GM03348 (cell line): ENCODE measurements at regions not wholly inside any gene's neighbourhood (a gene's known extent, or its start where the extent isn't known, plus 50 kb on each side); places are given as distances from the start of the nearest gene placed in this dataset.
A peak's percentile ranks its signal among the peaks of the same experiment; 100 is the strongest.
"Not testable (repeated sequence)": the region's sequence is repeated elsewhere in the genome, so short reads cannot be mapped to it uniquely, and the experiment has no call there.

Source experiments
- DNase-seq: peaks from one replicate; pipeline ENCODE4 v3.0.0; 2012; ENCODE audit warnings: low spot score

- DNase-seq = peak; percentile 4
Measured at GRCh38 chrX:42290608-42291007, 367.3 kb upstream of the CASK start.

DNA sequence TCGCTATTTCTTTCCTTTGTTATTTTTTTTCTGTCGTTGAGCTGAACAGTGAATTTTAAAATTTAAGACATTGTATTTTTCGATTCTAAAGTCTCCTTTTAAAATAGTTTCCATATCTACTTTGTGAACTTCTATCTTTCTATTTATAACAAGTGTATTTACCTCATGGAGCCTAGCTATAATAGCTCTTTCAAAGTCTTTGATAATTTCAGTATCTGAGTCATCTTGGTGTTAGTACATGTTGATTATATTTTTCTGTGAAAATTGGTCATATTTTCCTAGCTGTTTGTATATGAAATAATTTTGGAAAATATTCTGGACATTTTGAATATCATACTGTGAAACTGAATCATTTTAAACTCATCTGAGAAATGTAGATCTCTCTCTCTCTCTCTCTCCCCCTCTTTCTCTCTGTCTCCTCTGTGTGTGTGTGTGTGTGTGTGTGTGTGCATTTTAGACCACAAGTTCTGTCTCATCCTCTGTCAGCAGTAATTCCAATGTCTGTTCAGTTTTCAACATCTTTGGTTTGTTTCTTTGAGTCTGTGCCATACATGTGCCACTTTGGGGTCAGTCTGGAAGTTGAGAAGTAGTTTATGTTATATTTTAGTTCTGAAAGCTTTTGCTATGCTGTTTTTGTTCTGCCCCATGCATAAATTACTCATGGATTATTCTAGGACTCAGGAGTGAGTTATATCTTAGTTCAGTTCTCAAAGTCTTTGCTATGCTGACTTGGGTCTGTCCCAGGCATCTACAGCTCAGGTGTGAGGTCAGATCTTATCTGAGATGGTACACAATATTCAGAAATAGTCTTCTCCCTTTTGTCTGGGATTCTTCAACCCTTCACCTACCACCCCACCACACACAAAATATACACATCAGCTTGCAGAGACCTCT, 366.4 kb upstream of the CASK start:
- DNase-seq = no peak

DNA sequence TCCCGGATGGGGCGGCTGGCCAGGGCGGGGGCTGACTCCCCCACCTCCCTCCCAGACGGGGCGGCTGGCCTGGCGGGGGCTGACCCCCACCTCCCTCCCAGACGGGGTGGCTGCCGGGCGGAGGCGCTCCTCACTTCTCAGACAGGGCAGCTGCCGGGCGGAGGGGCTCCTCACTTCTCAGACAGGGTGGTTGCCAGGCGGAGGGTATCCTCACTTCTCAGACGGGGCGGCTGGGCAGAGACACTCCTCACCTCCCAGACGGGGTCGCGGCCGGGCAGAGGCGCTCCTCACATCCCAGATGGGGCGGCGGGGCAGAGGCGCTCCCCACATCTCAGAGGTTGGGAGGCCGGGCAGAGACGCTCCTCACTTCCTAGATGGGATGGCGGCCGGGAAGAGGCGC, 362.3 kb upstream of the CASK start:
- DNase-seq = not testable (repeated sequence)

- DNase-seq = no peak
Measured at GRCh38 chrX:42276982-42277690, 353.8 kb upstream of the CASK start.

GRCh38 chrX:42274151-42274550, 350.8 kb upstream of the CASK start:
- no peak for DNase-seq

GRCh38 chrX:42273387-42273786, 350.0 kb upstream of the CASK start:
- no peak for DNase-seq

DNA sequence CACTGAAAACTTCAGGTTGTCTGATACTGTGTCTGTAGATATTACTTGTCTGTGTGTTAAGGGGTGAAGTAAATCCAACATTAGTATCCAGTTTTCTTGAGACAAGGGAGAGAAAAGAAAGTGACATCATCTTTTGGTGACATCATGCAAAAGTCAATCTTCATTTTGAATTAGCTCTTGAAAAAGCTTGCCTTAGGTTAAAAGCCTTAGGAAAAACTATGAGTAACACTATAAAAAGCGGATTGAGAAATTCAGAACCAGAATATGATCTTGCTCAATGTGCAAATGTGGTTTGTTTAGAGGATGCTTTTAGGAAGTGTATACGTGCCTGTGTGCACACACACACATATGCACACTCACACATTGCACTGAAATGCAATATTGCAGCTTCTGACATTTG, 345.8 kb upstream of the CASK start:
- peak; percentile 1 for DNase-seq

DNA sequence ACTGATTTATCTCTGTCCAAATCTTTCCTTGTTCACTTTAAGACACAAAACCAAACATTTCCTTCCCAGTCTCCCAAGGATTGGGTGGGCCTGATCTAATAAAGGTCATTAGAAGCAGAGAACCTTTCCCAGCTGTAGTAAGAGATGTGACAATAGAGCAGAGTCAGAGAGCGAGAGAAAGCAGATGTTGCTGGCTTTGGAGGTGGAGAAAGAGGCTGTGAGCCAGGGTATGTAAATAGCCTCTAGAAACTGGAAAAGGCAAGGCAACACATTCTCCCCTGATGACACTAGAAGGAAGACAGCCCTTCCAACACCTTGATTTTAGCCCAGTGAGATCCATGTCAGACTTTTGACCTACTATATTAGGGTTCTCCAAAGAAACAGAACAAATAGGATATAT, 337.5 kb upstream of the CASK start:
- DNase-seq = no peak

GRCh38 chrX:42248226-42248625, 324.9 kb upstream of the CASK start:
- no peak for DNase-seq

GRCh38 chrX:42247241-42247640, 323.9 kb upstream of the CASK start:
- DNase-seq = peak; percentile 6

- DNase-seq = peak; percentile 2
Measured at GRCh38 chrX:42246814-42247213, 323.5 kb upstream of the CASK start.

GRCh38 chrX:42242004-42242403, 318.6 kb upstream of the CASK start:
- DNase-seq = peak; percentile 5

- no peak for DNase-seq
Measured at GRCh38 chrX:42241421-42241820, 318.1 kb upstream of the CASK start.

DNA sequence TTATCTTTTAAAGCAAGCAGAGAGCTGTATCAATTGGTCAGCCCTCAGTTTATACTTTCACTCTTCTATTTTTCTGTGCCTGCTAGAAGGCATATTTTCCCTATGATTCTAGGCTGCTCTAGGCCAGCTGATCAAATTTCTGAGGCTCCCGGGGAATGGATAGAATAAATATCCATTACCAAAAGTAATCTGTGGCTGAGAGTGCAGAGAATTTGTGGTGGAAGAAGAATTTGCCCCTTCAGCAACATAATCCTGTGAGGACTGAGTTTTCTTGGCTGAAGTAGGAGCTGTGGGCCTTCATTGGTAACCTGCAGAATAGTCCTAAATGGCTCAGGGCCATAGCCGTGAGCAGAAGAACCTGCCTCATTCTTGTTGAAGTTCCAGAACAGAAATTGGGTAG, 314.6 kb upstream of the CASK start:
- DNase-seq = no peak

GRCh38 chrX:42229533-42229932, 306.2 kb upstream of the CASK start:
- DNase-seq = no peak

GRCh38 chrX:42220666-42221065, 297.3 kb upstream of the CASK start:
- DNase-seq = no peak

DNA sequence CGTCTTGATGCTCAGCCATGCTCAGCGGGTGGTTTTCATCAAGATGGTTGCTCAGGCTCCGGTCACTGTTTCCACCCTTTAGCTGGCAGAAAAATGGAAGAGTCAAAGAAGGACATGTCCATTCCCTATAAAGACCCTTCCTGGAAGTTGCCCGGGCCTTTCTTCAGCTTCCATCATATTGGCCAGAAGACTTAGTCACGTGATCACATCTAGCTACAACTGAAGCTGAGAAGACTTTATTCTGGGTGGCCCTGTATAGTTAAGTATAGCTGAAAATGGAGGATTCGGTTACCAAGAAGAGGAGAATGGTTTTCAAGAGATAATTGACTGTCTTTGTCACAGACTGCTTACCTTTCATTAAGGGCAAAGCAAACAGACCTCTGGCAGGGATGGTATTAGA, 296.7 kb upstream of the CASK start:
- no peak for DNase-seq

DNA sequence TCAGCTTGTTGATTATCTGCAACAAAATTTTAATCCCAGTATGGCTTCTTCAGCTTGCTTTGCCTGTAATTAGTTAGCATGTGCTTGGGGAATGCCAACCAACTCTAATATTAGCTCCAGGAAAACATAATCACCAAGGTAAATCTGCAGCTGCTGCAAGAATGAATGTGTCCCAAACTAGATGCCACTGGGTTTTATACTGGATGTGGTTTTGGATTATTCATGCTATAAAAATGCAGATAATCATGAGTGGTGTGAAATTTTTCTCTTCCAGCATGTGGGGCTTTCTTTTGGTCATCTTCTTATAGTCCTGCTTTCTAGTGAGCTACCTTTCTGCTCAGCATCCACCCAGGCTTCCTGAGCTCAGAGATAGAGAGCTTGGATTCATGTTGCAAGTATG, 295.9 kb upstream of the CASK start:
- DNase-seq = no peak

DNA sequence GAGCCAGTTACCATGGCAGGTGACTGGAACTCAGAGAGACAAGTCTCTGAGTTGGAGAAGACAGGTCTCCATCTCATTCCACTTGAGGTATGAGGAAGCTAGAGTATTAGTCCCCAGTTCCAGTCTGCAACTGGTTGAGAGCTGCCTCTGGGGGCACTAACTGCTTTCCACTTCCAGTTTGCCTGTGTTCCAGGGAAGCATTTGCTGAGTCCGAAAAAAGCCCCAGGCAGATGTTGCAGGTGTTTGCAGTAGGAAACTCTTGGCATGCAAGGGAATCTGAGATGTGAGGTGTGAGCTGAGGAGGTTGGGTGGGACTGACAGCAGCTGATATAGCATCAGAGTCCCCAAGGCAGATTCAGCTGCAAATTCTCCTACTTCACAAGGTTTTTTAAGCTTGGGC, 272.2 kb upstream of the CASK start:
- DNase-seq = no peak

DNA sequence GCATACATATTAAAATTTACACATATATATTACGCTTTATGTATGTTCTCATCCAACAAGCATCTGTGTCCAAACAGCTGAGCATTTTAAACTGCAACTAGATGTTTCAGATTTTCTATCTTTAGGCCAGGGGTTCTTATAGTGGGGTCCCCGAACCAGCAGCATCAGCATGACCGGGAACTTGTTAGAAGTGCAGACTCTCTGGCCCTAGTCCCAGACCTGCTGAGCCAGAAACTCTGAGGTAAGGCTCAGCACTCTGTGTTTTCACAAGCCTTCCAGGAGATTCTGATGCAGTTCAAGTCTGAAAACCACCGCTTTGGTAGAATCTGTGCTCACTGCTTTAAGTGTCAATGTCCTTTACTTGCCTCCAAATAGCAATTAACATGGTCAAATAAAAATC, 266.2 kb upstream of the CASK start:
- DNase-seq = no peak

- DNase-seq = no peak
Measured at GRCh38 chrX:42188730-42189129, 265.4 kb upstream of the CASK start.

GRCh38 chrX:42176789-42177188, 253.4 kb upstream of the CASK start:
- DNase-seq = no peak

- no peak for DNase-seq
Measured at GRCh38 chrX:42175843-42176242, 252.5 kb upstream of the CASK start.

DNA sequence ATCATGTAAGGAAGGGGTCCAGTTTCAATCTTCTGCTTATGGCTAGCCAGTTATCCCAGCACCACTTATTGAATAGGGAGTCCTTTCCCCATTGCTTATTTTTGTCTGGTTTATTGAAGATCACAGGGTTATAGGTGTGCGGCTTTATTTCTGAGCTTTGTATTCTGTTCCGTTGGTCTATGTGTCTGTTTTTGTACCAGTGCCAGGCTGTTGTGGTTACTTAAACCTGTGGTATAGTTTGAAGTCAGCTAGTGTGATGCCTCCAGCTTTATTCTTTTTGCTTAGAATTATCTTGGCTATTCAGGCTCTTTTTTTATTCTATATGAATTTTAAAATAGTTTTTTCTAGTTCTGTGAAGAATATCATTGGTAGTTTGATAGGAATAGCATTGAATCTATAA, 234.6 kb upstream of the CASK start:
- DNase-seq = not testable (repeated sequence)
